ENCODE measurements at regions not wholly inside any gene's neighbourhood (a gene's known extent, or its start where the extent isn't known, plus 50 kb on each side); places are given as distances from the start of the nearest gene placed in this dataset.

- TF ChIP-seq CTCF (IDR thresholded peaks at IDR 0.05; ENCODE audit: low read length) (no peak), EZH2phosphoT487 (IDR thresholded peaks at IDR 0.05; ENCODE audit: low read length) (no peak)
These were observed 106.5 kb upstream of the EPHA3 start for GRCh38 chr3:89000886-89001285.

Data from MM.1S (cell line).